GM12878 (cell line): ENCODE measurements at regions not wholly inside any gene's neighbourhood (a gene's known extent, or its start where the extent isn't known, plus 50 kb on each side); places are given as distances from the start of the nearest gene placed in this dataset.

Experiments used
- ATAC-seq: fragments of 200-7000 bp; cut with Tn5 transposase; 3 replicates; pipeline ENCODE4 v1.9.1; 2020; ENCODE audit warnings: mild to moderate bottlenecking, moderate library complexity
- BruUV-seq: library from RNA; stranded (reverse); fragments of 400-500 nt; replicated peaks from 2 replicates; lab custom pipeline; 2021; lab: Mats Ljungman, UMichigan
- CTCF ChIA-PET: fragments of 300-600 bp; sonication (Branson Sonifier 250); formaldehyde crosslinking; extraction: SDS; loops from one replicate; lab custom pipeline; 2021; ENCODE audit warnings: inconsistent platforms; lab: Yijun Ruan, JAX
- POLR2A ChIA-PET: fragments of 350-600 bp; formaldehyde crosslinking; extraction: SDS; loops from one replicate; lab custom pipeline; 2021; ENCODE audit warnings: inconsistent platforms; lab: Charles Lee
- RAD21 ChIA-PET: fragments of 300-600 bp; sonication (Branson Sonifier 250); formaldehyde crosslinking; loops from one replicate; lab custom pipeline; 2023; ENCODE audit warnings: antibody characterized with exemption; ENCODE audit not compliant: unreplicated experiment; lab: Charles Lee
- SMC1A ChIA-PET: fragments of 300-600 bp; sonication (Branson Sonifier 250); formaldehyde crosslinking; loops from one replicate; lab custom pipeline; 2023; ENCODE audit not compliant: unreplicated experiment, uncharacterized antibody; lab: Charles Lee
- DNase-seq: peaks from one replicate; pipeline ENCODE4 v3.0.0-alpha.2; 2011; ENCODE audit warnings: low read depth, low spot score
- FAIRE-seq: peaks from 3 replicates; lab custom pipeline; 2011; peaks lifted over from hg19 to GRCh38; lab: Jason Lieb, UNC
- H2AFZ ChIP-seq: 2 replicates; pipeline ENCODE4 v1.6.0; 2011; ENCODE audit warnings: low read depth, low read length, control low read depth; ENCODE audit not compliant: control insufficient read depth
- H3K27ac ChIP-seq: 2 replicates; pipeline ENCODE4 v1.5.1; 2011; ENCODE audit warnings: control low read depth; ENCODE audit not compliant: control insufficient read depth, insufficient read depth
- H3K27me3 ChIP-seq, 2 experiments: replicated peaks in 1 of 2; 2 replicates each; pipeline versions ENCODE4 v1.6.0 to v1.6.1; 2011; ENCODE audit warnings: low read length in 1 of 2; ENCODE audit not compliant: control insufficient read depth in 2 of 2, insufficient read depth in 2 of 2
- H3K36me3 ChIP-seq, 2 experiments: 2 replicates each; pipeline ENCODE4 v1.5.1; 2011; ENCODE audit warnings: low read length in 1 of 2; ENCODE audit not compliant: control insufficient read depth in 2 of 2, insufficient read depth in 2 of 2
- H3K4me1 ChIP-seq: 2 replicates; pipeline ENCODE4 v1.6.1; 2011; ENCODE audit warnings: mild to moderate bottlenecking, low read length, moderate library complexity, mixed read lengths; ENCODE audit not compliant: control insufficient read depth, insufficient read depth
- H3K4me2 ChIP-seq: 2 replicates; pipeline ENCODE4 v1.6.0; 2011; ENCODE audit warnings: control low read depth; ENCODE audit not compliant: control insufficient read depth, insufficient read depth
- H3K4me3 ChIP-seq: fragments of 200-600 bp; sonication (generic); 2 replicates; pipeline ENCODE4 v1.5.1; 2016
- H3K79me2 ChIP-seq: 2 replicates; pipeline ENCODE4 v1.6.0; 2011; ENCODE audit warnings: low read length; ENCODE audit not compliant: control insufficient read depth, insufficient read depth
- H3K9ac ChIP-seq: 2 replicates; pipeline ENCODE4 v1.8.0; 2011; ENCODE audit warnings: low read length, control low read depth, mixed read lengths; ENCODE audit not compliant: control insufficient read depth, insufficient read depth
- H3K9me3 ChIP-seq: replicated peaks from 3 replicates; pipeline ENCODE4 v1.5.1; 2011; ENCODE audit warnings: mild to moderate bottlenecking, low read length; ENCODE audit not compliant: control insufficient read depth, insufficient read depth
- H4K20me1 ChIP-seq: 2 replicates; pipeline ENCODE4 v1.6.0; 2011; ENCODE audit not compliant: control insufficient read depth, insufficient read depth
- CBX3 ChIP-seq: fragments of 200-600 bp; sonication (generic); IDR thresholded peaks from 2 replicates; pipeline ENCODE4 v1.6.1; 2016; ENCODE audit warnings: low read depth, borderline replicate concordance
- CEBPB ChIP-seq, 2 experiments: fragments of 150-350 bp in 1 of 2; IDR thresholded peaks; 2 replicates each; pipeline ENCODE4 v1.6.1; 2012 to 2014; ENCODE audit warnings: low read depth in 2 of 2, low read length in 2 of 2, borderline replicate concordance in 1 of 2, inconsistent platforms in 1 of 2
- CHD2 ChIP-seq: IDR thresholded peaks from 2 replicates; pipeline ENCODE4 v1.6.1; 2011; ENCODE audit warnings: low read depth, low read length, improper control_type of control experiment, borderline replicate concordance
- MEF2B ChIP-seq: fragments of 450-650 bp; IDR thresholded peaks from 2 replicates; pipeline ENCODE4 v1.6.1; 2018; ENCODE audit warnings: mild to moderate bottlenecking, moderate library complexity; ENCODE audit not compliant: partially characterized antibody, poor library complexity, severe bottlenecking
- PAX8 ChIP-seq: fragments of 450-650 bp; IDR thresholded peaks from 2 replicates; pipeline ENCODE4 v1.6.1; 2017; ENCODE audit warnings: mild to moderate bottlenecking, moderate library complexity
- PRDM15 ChIP-seq: fragments of 450-650 bp; formaldehyde crosslinking; IDR thresholded peaks from 2 replicates; pipeline ENCODE4 v1.4.0; 2020; ENCODE audit warnings: mild to moderate bottlenecking, moderate library complexity
- RB1 ChIP-seq: fragments of 450-650 bp; formaldehyde crosslinking; IDR thresholded peaks from 2 replicates; pipeline ENCODE4 v1.6.1; 2017; ENCODE audit warnings: mild to moderate bottlenecking, borderline replicate concordance
- ZBED1 ChIP-seq: IDR thresholded peaks from 2 replicates; pipeline ENCODE4 v1.6.1; 2016; ENCODE audit warnings: borderline replicate concordance
- ZBTB11 ChIP-seq: fragments of 450-650 bp; formaldehyde crosslinking; IDR thresholded peaks from 2 replicates; pipeline ENCODE4 v1.5.0; 2022; ENCODE audit warnings: mild to moderate bottlenecking, missing genetic modification characterization
- WGBS: methylation state at CpG from one replicate; pipeline ENCODE4 v1.1.6; 2016; ENCODE audit warnings: low lambda C conversion rate; ENCODE audit not compliant: insufficient replicate concordance, insufficient coverage; ENCODE audit errors: missing lambda C conversion rate; 5-methylcytosine and 5-hydroxymethylcytosine counted together
- in situ Hi-C: fragments of 300-500 bp; cut with MboI; formaldehyde crosslinking; loops from 9 replicates; pipeline ENCODE4 v1.14.3; 2018; ENCODE audit warnings: mixed read lengths
- intact Hi-C: fragments of 100-400 bp; cut with micrococcal nuclease; formaldehyde crosslinking; loops from one replicate; pipeline ENCODE4 v1.14.2; 2022; ENCODE audit not compliant: unreplicated experiment

GRCh38 chr1:13892671-13893325, 192.8 kb downstream of the PRDM2 start:
- H3K79me2 ChIP-seq, result no peaks in the 10 kb centered on the region
- H3K9me3 ChIP-seq, result no peaks in the 10 kb centered on the region; the same call in 2 of the 3 replicates
- ChIA-PET SMC1A (no interaction called here), POLR2A (no interaction called here), CTCF (no interaction called here), RAD21 (no interaction called here)
- WGBS, result 28% methylated on average over 30 of the region's 57 CpGs
- BruUV-seq, result no TSS peak
- ATAC-seq (no peak), DNase-seq (no peak)
- no peak overlapping the region for H3K27ac ChIP-seq
- in situ Hi-C loops, result no loop called here
- H2AFZ ChIP-seq, result no peak overlapping the region
- no peaks in the 10 kb centered on the region for H3K4me1 ChIP-seq
- no peak for TF ChIP-seq RB1
- no peak for TF ChIP-seq CBX3
- no peak for TF ChIP-seq PAX8
- no peak for TF ChIP-seq ZBED1
- TF ChIP-seq PRDM15, result no peak
- no peak for TF ChIP-seq CEBPB (IDR thresholded peaks at IDR 0.05; ENCODE audit: borderline replicate concordance in 1 of 2, low read depth in 2 of 2, low read length in 2 of 2)
- no peak for TF ChIP-seq MEF2B
- no peak for TF ChIP-seq CHD2
- TF ChIP-seq ZBTB11 (CRISPR knock-in tag), result no peak
- TF ChIP-seq, all 136 proteins: peak for 0
- intact Hi-C loops, result no loop called here
- Histone ChIP-seq H3K4me2 (no peak overlapping the region), H3K27me3 (peaks cover 5 to 7% of the 10 kb centered on the region in 2 experiments), H3K4me3 (no peak overlapping the region), H4K20me1 (no peaks in the 10 kb centered on the region), H3K36me3 (no peaks in the 10 kb centered on the region), H3K9ac (no peak overlapping the region)
- FAIRE-seq, result no peak
